CD4-positive, alpha-beta memory T cell (primary cell): ENCODE measurements at regions not wholly inside any gene's neighbourhood (a gene's known extent, or its start where the extent isn't known, plus 50 kb on each side); places are given as distances from the start of the nearest gene placed in this dataset.

Source experiments
- CTCF ChIA-PET: fragments of 350-600 bp; sonication (Branson Sonifier 250); formaldehyde crosslinking; loops from one replicate; lab custom pipeline; 2021; ENCODE audit warnings: inconsistent platforms; ENCODE audit not compliant: partially characterized antibody; lab: Charles Lee
- POLR2A ChIA-PET: fragments of 350-600 bp; sonication (Branson Sonifier 250); formaldehyde crosslinking; loops from one replicate; lab custom pipeline; 2021; ENCODE audit not compliant: partially characterized antibody; lab: Charles Lee
- DNase-seq, 5 donors: peaks; one replicate each; pipeline versions ENCODE4 v3.0.0 to v3.0.0-alpha.2; 2020 to 2022; ENCODE audit warnings: mixed read lengths in 1 of 5
- H3K27ac ChIP-seq: one replicate; pipeline ENCODE4 v1.7.0; 2013; ENCODE audit warnings: low read depth, low read length
- H3K27me3 ChIP-seq: 2 replicates; pipeline ENCODE4 v1.7.0; 2013; ENCODE audit warnings: mild to moderate bottlenecking, low read length, moderate library complexity; ENCODE audit not compliant: insufficient read depth
- H3K36me3 ChIP-seq: 2 replicates; pipeline ENCODE4 v1.7.0; 2013; ENCODE audit warnings: mild to moderate bottlenecking, low read length, moderate library complexity; ENCODE audit not compliant: insufficient read depth
- H3K4me1 ChIP-seq: 2 replicates; pipeline ENCODE4 v1.7.0; 2013; ENCODE audit warnings: mild to moderate bottlenecking, low read length, moderate library complexity; ENCODE audit not compliant: insufficient read depth
- H3K4me3 ChIP-seq, 2 donors: one replicate each; pipeline ENCODE4 v1.7.0; 2013; ENCODE audit warnings: low read length in 2 of 2, mild to moderate bottlenecking in 1 of 2
- H3K9me3 ChIP-seq, 2 donors: one replicate each; pipeline ENCODE4 v1.7.0; 2013; ENCODE audit warnings: low read length in 2 of 2, control low read depth in 1 of 2; ENCODE audit not compliant: control insufficient read depth in 1 of 2
- H3K27ac Mint-ChIP-seq, 7 donors: one replicate each; pipeline ENCODE4 v1.8.0; 2020 to 2021; ENCODE audit warnings: mixed read lengths in 7 of 7, mild to moderate bottlenecking in 6 of 7, inconsistent platforms in 3 of 7, moderate library complexity in 3 of 7
- H3K27me3 Mint-ChIP-seq, 2 donors: one replicate each; pipeline ENCODE4 v1.8.0; 2020 to 2021; ENCODE audit warnings: mixed read lengths in 2 of 2
- H3K36me3 Mint-ChIP-seq, 2 donors: one replicate each; pipeline ENCODE4 v1.8.0; 2020 to 2021; ENCODE audit warnings: mixed read lengths in 2 of 2, inconsistent platforms in 1 of 2, mild to moderate bottlenecking in 1 of 2
- H3K4me1 Mint-ChIP-seq, 4 donors: one replicate each; pipeline ENCODE4 v1.8.0; 2020 to 2021; ENCODE audit warnings: mixed read lengths in 4 of 4, mild to moderate bottlenecking in 1 of 4
- H3K4me3 Mint-ChIP-seq, 8 donors: one replicate each; pipeline ENCODE4 v1.8.0; 2020 to 2021; ENCODE audit warnings: mixed read lengths in 8 of 8, mild to moderate bottlenecking in 7 of 8, moderate library complexity in 6 of 8, inconsistent platforms in 3 of 8
- H3K9me3 Mint-ChIP-seq, 8 donors: one replicate each; pipeline ENCODE4 v1.8.0; 2020 to 2021; ENCODE audit warnings: mixed read lengths in 8 of 8, mild to moderate bottlenecking in 5 of 8, inconsistent platforms in 3 of 8, moderate library complexity in 1 of 8
- intact Hi-C: fragments of 100-400 bp; cut with micrococcal nuclease; formaldehyde crosslinking; loops from one replicate; pipeline ENCODE4 v1.15.1; 2023

- ChIA-PET POLR2A (no interaction called here), CTCF (no interaction called here)
- peaks cover 14 to 19% of the 10 kb centered on the region in 2 donors for H3K27me3 Mint-ChIP-seq
- Histone ChIP-seq H3K4me1 (no peaks in the 10 kb centered on the region), H3K27me3 (no peaks in the 10 kb centered on the region), H3K9me3 (no peaks in the 10 kb centered on the region), H3K4me3 (no peak overlapping the region), H3K27ac (no peak overlapping the region), H3K36me3 (no peaks in the 10 kb centered on the region)
- H3K27ac Mint-ChIP-seq = no peak overlapping the region
- peaks cover 0 to 11% (median 11%) of the 10 kb centered on the region in 8 donors for H3K9me3 Mint-ChIP-seq
- H3K4me1 Mint-ChIP-seq = no peaks in the 10 kb centered on the region
- DNase-seq = no peak
- no peak overlapping the region for H3K4me3 Mint-ChIP-seq
- intact Hi-C loops = no loop called here
- no peaks in the 10 kb centered on the region for H3K36me3 Mint-ChIP-seq
These were observed 67.1 kb upstream of the PREP start for GRCh38 chr6:105469946-105470345.

GRCh38 chr6:105468850-105469249 is 66.0 kb upstream of the PREP start:
- intact Hi-C loops = no loop called here

GRCh38 chr6:105460860-105461259 is 58.0 kb upstream of the PREP start:
- H3K4me1 ChIP-seq = peaks cover 19% of the 10 kb centered on the region
- no peaks in the 10 kb centered on the region for H3K36me3 Mint-ChIP-seq
- CTCF ChIA-PET = no interaction called here
- peaks cover 14 to 15% of the 10 kb centered on the region in 2 donors for H3K27me3 Mint-ChIP-seq
- no peak overlapping the region for H3K4me3 Mint-ChIP-seq
- no peaks in the 10 kb centered on the region for H3K9me3 ChIP-seq
- no peaks in the 10 kb centered on the region for H3K36me3 ChIP-seq
- no peak for DNase-seq
- intact Hi-C loops = no loop called here
- H3K9me3 Mint-ChIP-seq = peaks cover 0 to 14% (median 7%) of the 10 kb centered on the region in 8 donors
- H3K27me3 ChIP-seq = no peaks in the 10 kb centered on the region
- POLR2A ChIA-PET = no interaction called here
- H3K27ac ChIP-seq = no peak overlapping the region
- H3K27ac Mint-ChIP-seq = no peak overlapping the region
- no peak overlapping the region for H3K4me3 ChIP-seq
- peaks cover 14 to 26% (median 21%) of the 10 kb centered on the region in 4 donors for H3K4me1 Mint-ChIP-seq

More at GRCh38 chr6:105468850-105469249, 66.0 kb upstream of the PREP start:
- ChIA-PET CTCF (interaction anchor here (0.8 to 1.0 kb wide), 2 partner anchors 14 to 39 kb away, joined by 3 read pairs; no protein-coding TSS in a partner anchor), POLR2A (no interaction called here)
- H3K27me3 Mint-ChIP-seq = peaks cover 21 to 22% of the 10 kb centered on the region in 2 donors
- Histone ChIP-seq H3K36me3 (no peaks in the 10 kb centered on the region), H3K4me3 (no peak overlapping the region), H3K27ac (no peak overlapping the region), H3K4me1 (no peaks in the 10 kb centered on the region), H3K9me3 (no peaks in the 10 kb centered on the region), H3K27me3 (no peaks in the 10 kb centered on the region)
- H3K4me1 Mint-ChIP-seq = no peaks in the 10 kb centered on the region
- no peak overlapping the region for H3K27ac Mint-ChIP-seq
- H3K9me3 Mint-ChIP-seq = peaks cover 0 to 18% (median 11%) of the 10 kb centered on the region in 8 donors
- H3K4me3 Mint-ChIP-seq = no peak overlapping the region
- DNase-seq = no peak
- no peaks in the 10 kb centered on the region for H3K36me3 Mint-ChIP-seq

GRCh38 chr6:105459864-105460263 is 57.0 kb upstream of the PREP start:
- no peak overlapping the region for H3K4me3 ChIP-seq

GRCh38 chr6:105459049-105459448 is 56.2 kb upstream of the PREP start:
- Mint-ChIP-seq H3K27ac (peak overlapping the region in 5 of 7 donors; percentile 7 to 85 (median 57)), H3K4me3 (peak overlapping the region; percentile 27 to 87 (median 72)), H3K9me3 (peaks cover 0 to 7% (median 0%) of the 10 kb centered on the region in 8 donors), H3K36me3 (no peaks in the 10 kb centered on the region), H3K27me3 (peaks cover 4 to 8% of the 10 kb centered on the region in 2 donors), H3K4me1 (peaks cover 22 to 34% (median 28%) of the 10 kb centered on the region in 4 donors)
- Histone ChIP-seq H3K4me1 (peaks cover 21% of the 10 kb centered on the region), H3K9me3 (no peaks in the 10 kb centered on the region), H3K27ac (peak overlapping the region; percentile 23), H3K4me3 (no peak overlapping the region), H3K27me3 (no peaks in the 10 kb centered on the region), H3K36me3 (no peaks in the 10 kb centered on the region)
- peak in 1 of 5 donors; percentile 9 for DNase-seq
- intact Hi-C loops = no loop called here
- ChIA-PET CTCF (no interaction called here), POLR2A (interaction anchor here (1.3 kb wide), 1 partner anchor 533 kb away, joined by 4 read pairs; no protein-coding TSS in a partner anchor)

More at GRCh38 chr6:105459864-105460263, 57.0 kb upstream of the PREP start:
- Histone ChIP-seq H3K27me3 (no peaks in the 10 kb centered on the region), H3K9me3 (no peaks in the 10 kb centered on the region), H3K36me3 (no peaks in the 10 kb centered on the region), H3K4me1 (peaks cover 19% of the 10 kb centered on the region), H3K27ac (peak overlapping the region; percentile 23)
- intact Hi-C loops = no loop called here
- Mint-ChIP-seq H3K4me3 (no peak overlapping the region), H3K27ac (peak overlapping the region in 2 of 7 donors; percentile 15 to 43), H3K9me3 (peaks cover 0 to 6% (median 2%) of the 10 kb centered on the region in 8 donors), H3K27me3 (peaks cover 8 to 11% of the 10 kb centered on the region in 2 donors), H3K36me3 (no peaks in the 10 kb centered on the region), H3K4me1 (peaks cover 15 to 28% (median 22%) of the 10 kb centered on the region in 4 donors)
- ChIA-PET CTCF (no interaction called here), POLR2A (interaction anchor here (1.3 kb wide), 1 partner anchor 533 kb away, joined by 4 read pairs; no protein-coding TSS in a partner anchor)
- no peak for DNase-seq

- no peaks in the 10 kb centered on the region for H3K36me3 ChIP-seq
- H3K4me3 ChIP-seq = no peak overlapping the region
- intact Hi-C loops = no loop called here
- H3K9me3 ChIP-seq = no peaks in the 10 kb centered on the region
- peak overlapping the region; percentile 23 for H3K27ac ChIP-seq
- Mint-ChIP-seq H3K27ac (peak overlapping the region in 5 of 7 donors; percentile 19 to 57 (median 35)), H3K36me3 (no peaks in the 10 kb centered on the region), H3K27me3 (peaks cover 4 to 5% of the 10 kb centered on the region in 2 donors), H3K4me1 (peaks cover 25 to 37% (median 31%) of the 10 kb centered on the region in 4 donors), H3K9me3 (peaks cover 0 to 7% (median 0%) of the 10 kb centered on the region in 8 donors), H3K4me3 (peak overlapping the region; percentile 27 to 87 (median 72))
- H3K27me3 ChIP-seq = no peaks in the 10 kb centered on the region
- ChIA-PET CTCF (interaction anchor here (1.5 kb wide), 1 partner anchor 8 kb away, joined by 3 read pairs; no protein-coding TSS in a partner anchor), POLR2A (interaction anchor here (0.6 kb wide), 1 partner anchor 79 kb away, joined by 3 read pairs; no protein-coding TSS in a partner anchor)
- peaks cover 26% of the 10 kb centered on the region for H3K4me1 ChIP-seq
- no peak for DNase-seq
These were observed 55.7 kb upstream of the PREP start for GRCh38 chr6:105458551-105458950.

- Histone ChIP-seq H3K4me1 (peaks cover 30% of the 10 kb centered on the region), H3K36me3 (no peaks in the 10 kb centered on the region), H3K27me3 (no peaks in the 10 kb centered on the region), H3K27ac (no peak overlapping the region), H3K9me3 (no peaks in the 10 kb centered on the region), H3K4me3 (no peak overlapping the region)
- intact Hi-C loops = no loop called here
- POLR2A ChIA-PET = interaction anchor here (0.6 kb wide), 1 partner anchor 79 kb away, joined by 3 read pairs; no protein-coding TSS in a partner anchor
- H3K4me1 Mint-ChIP-seq = peaks cover 29 to 42% (median 35%) of the 10 kb centered on the region in 4 donors
- H3K4me3 Mint-ChIP-seq = peak overlapping the region in 4 of 8 donors; percentile 22 to 87 (median 80)
- peaks cover 0 to 7% (median 0%) of the 10 kb centered on the region in 8 donors for H3K9me3 Mint-ChIP-seq
- CTCF ChIA-PET = interaction anchor here (0.6 to 1.5 kb wide), 2 partner anchors 8 to 277 kb away, joined by 3 to 4 read pairs; no protein-coding TSS in a partner anchor
- H3K27me3 Mint-ChIP-seq = peaks cover 4 to 5% of the 10 kb centered on the region in 2 donors
- DNase-seq = no peak
- H3K27ac Mint-ChIP-seq = peak overlapping the region in 5 of 7 donors; percentile 19 to 43 (median 30)
- H3K36me3 Mint-ChIP-seq = no peaks in the 10 kb centered on the region
These were observed 55.2 kb upstream of the PREP start for GRCh38 chr6:105458084-105458483.
